Left lung (tissue), 4 donors: ENCODE measurements at regions not wholly inside any gene's neighbourhood (a gene's known extent, or its start where the extent isn't known, plus 50 kb on each side); places are given as distances from the start of the nearest gene placed in this dataset.
A peak's percentile ranks its signal among the peaks of the same experiment; 100 is the strongest.

Experiments
- ATAC-seq: fragments of 200-7000 bp; cut with Tn5 transposase; one replicate; pipeline ENCODE4 v1.9.1; 2020; ENCODE audit warnings: moderate library complexity
- DNase-seq, 4 donors: peaks; one replicate each; pipeline ENCODE4 v3.0.0-alpha.2; 2013 to 2020
- H3K27ac ChIP-seq, 2 donors: fragments of 200-600 bp; sonication (generic) in 1 of 2; one replicate each; pipeline versions ENCODE4 v1.5.0 to v1.8.0; 2020 to 2021
- H3K27me3 ChIP-seq, 2 donors: fragments of 200-600 bp; sonication (generic) in 1 of 2; one replicate each; pipeline versions ENCODE4 v1.5.0 to v1.8.0; 2020 to 2021
- H3K36me3 ChIP-seq, 2 donors: fragments of 200-600 bp; sonication (generic) in 1 of 2; one replicate each; pipeline versions ENCODE4 v1.5.0 to v1.8.0; 2020 to 2021
- H3K4me1 ChIP-seq, 2 donors: fragments of 200-600 bp; one replicate each; pipeline ENCODE4 v1.8.0; 2021
- H3K4me3 ChIP-seq, 2 donors: fragments of 200-600 bp; sonication (generic) in 1 of 2; one replicate each; pipeline versions ENCODE4 v1.5.0 to v1.8.0; 2020 to 2021; ENCODE audit warnings: mild to moderate bottlenecking in 1 of 2
- H3K9me3 ChIP-seq, 2 donors: fragments of 200-600 bp; sonication (generic) in 1 of 2; one replicate each; pipeline versions ENCODE4 v1.5.0 to v1.8.0; 2020 to 2021
- CTCF ChIP-seq, 2 donors: fragments of 200-600 bp; sonication (generic) in 1 of 2; IDR thresholded peaks; one replicate each; pipeline versions ENCODE4 v1.5.0 to v1.8.0; 2021; ENCODE audit warnings: antibody characterized with exemption in 2 of 2
- intact Hi-C, 2 donors: fragments of 100-400 bp; cut with DNase I; formaldehyde crosslinking; loops; one replicate each; pipeline versions ENCODE4 v1.11.2 to v1.14.2; 2022
- donor health status: DM: no; HTN: yes; CAD: no.
- donor health status: DM: no; HTN: no; CAD: no.

GRCh38 chr17:13088666-13089065 is 70.8 kb upstream of the ELAC2 start:
- no peak overlapping the region for H3K4me3 ChIP-seq
- no peak for ATAC-seq
- intact Hi-C loops, result no loop called here

GRCh38 chr17:13087802-13088201 is 70.0 kb upstream of the ELAC2 start:
- Histone ChIP-seq H3K4me3 (no peak overlapping the region), H3K27ac (no peak overlapping the region), H3K9me3 (no peaks in the 10 kb centered on the region), H3K27me3 (no peaks in the 10 kb centered on the region), H3K36me3 (no peaks in the 10 kb centered on the region), H3K4me1 (no peaks in the 10 kb centered on the region)
- intact Hi-C loops, result no loop called here
- ATAC-seq (no peak), DNase-seq (no peak)
- no peak for TF ChIP-seq CTCF (IDR thresholded peaks at IDR 0.05)

More at GRCh38 chr17:13088666-13089065, 70.8 kb upstream of the ELAC2 start:
- Histone ChIP-seq H3K27ac (no peak overlapping the region), H3K27me3 (no peaks in the 10 kb centered on the region), H3K4me1 (no peaks in the 10 kb centered on the region), H3K36me3 (no peaks in the 10 kb centered on the region), H3K9me3 (no peaks in the 10 kb centered on the region)
- DNase-seq, result no peak
- no peak for TF ChIP-seq CTCF (IDR thresholded peaks at IDR 0.05)

GRCh38 chr17:13086142-13086769 is 68.4 kb upstream of the ELAC2 start:
- no peak for TF ChIP-seq CTCF (IDR thresholded peaks at IDR 0.05)
- ATAC-seq (no peak), DNase-seq (peak in 2 of 4 donors; percentile 6 to 11)
- Histone ChIP-seq H3K4me3 (no peak overlapping the region), H3K27ac (no peak overlapping the region), H3K9me3 (no peaks in the 10 kb centered on the region), H3K36me3 (no peaks in the 10 kb centered on the region), H3K27me3 (no peaks in the 10 kb centered on the region), H3K4me1 (no peaks in the 10 kb centered on the region)
- intact Hi-C loops, result no loop called here

- Histone ChIP-seq H3K27me3 (no peaks in the 10 kb centered on the region), H3K36me3 (no peaks in the 10 kb centered on the region), H3K4me3 (no peak overlapping the region), H3K4me1 (no peaks in the 10 kb centered on the region), H3K9me3 (no peaks in the 10 kb centered on the region), H3K27ac (no peak overlapping the region)
- intact Hi-C loops, result no loop called here
- TF ChIP-seq CTCF (IDR thresholded peaks at IDR 0.05), result no peak
- ATAC-seq, result no peak
- DNase-seq, result no peak
Observed at GRCh38 chr17:13085578-13085977, 67.8 kb upstream of the ELAC2 start.

GRCh38 chr17:13084420-13084819 is 66.6 kb upstream of the ELAC2 start:
- no peak for ATAC-seq
- DNase-seq, result no peak
- TF ChIP-seq CTCF (IDR thresholded peaks at IDR 0.05), result no peak
- no peak overlapping the region for H3K27ac ChIP-seq
- no peaks in the 10 kb centered on the region for H3K27me3 ChIP-seq
- no peaks in the 10 kb centered on the region for H3K4me1 ChIP-seq
- H3K4me3 ChIP-seq, result no peak overlapping the region
- H3K36me3 ChIP-seq, result no peaks in the 10 kb centered on the region
- intact Hi-C loops, result no loop called here
- H3K9me3 ChIP-seq, result no peaks in the 10 kb centered on the region
